ENCODE measurements at regions not wholly inside any gene's neighbourhood (a gene's known extent, or its start where the extent isn't known, plus 50 kb on each side); places are given as distances from the start of the nearest gene placed in this dataset.

DNA sequence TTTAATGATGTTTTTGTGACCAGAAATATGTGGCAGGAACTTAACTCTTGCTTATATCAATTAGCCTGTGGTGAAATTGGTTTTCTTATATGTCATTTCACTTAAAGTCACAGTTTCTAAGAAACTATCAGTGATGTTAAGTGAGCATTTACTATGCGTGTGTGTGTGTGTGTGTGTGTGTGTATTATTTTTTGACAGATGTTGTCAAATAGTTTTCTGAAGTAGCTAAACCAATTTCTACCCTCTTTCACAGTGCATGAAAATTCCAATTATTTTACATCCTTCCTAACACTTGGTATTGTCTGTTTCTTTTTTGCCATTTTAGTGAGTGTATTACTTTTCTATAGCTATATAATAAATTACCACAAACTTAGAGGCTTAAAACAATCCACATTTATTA lies 122.1 kb upstream of the CAND1 start:
- DNase-seq (ENCODE audit: low read depth): no peak

DNA sequence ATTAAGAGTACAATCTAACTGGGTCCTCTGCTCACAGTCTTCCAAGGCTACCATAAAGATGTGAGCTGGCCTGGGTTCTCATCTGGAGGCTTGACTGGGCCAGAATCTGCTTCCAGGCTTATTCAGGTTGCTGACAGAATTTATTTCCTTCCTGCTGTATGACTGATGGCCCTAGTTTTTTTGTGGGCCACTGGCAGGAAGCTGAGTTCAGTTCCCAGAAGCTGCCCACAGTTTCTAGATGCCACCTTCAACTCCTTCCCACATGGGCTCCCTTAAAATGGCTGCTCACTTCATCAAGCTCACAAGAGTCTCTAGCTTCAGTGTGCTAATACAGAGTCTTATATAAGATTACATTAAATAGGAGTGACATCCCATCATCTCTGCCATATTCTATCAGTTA lies 121.7 kb upstream of the CAND1 start:
- DNase-seq (ENCODE audit: low read depth): no peak

DNA sequence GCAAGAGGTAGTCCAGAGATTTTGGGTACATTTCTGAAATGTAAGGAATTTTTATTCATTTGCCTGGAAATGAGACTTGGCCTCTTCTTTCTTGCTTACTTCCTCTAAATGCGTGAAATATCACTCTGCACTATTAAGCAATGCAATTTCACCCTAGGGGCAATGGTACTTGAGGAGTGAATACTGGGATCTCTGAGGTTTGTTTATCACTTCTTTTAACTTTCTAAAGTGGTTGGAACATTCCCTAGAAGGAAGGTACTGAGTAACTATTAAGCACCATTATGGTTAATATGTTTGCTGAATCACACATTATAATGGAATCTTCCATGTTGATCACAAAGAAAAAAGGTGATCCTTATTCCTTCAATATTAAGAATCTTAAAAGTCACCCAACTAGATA lies 120.9 kb upstream of the CAND1 start:
- DNase-seq (ENCODE audit: low read depth): no peak

DNA sequence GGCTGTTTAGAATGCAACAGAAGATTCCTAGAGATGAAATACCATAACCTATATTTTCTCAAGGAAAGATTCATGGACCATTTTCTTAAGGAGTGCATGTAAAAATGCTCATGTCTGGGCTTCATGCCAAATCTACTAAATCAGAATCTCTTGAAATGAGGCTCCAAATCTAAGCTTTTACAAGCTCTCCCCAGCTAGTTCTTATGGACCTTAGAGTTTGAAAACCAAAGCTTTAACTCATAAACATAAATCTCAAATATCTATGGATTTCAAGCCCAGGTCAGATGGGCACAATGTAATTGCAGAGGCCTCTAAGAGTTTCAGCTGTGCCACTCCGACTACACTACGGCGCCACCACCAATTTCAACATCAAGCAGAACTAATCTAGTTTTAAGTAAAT lies 117.3 kb upstream of the CAND1 start:
- no peak for DNase-seq (ENCODE audit: low read depth)

DNA sequence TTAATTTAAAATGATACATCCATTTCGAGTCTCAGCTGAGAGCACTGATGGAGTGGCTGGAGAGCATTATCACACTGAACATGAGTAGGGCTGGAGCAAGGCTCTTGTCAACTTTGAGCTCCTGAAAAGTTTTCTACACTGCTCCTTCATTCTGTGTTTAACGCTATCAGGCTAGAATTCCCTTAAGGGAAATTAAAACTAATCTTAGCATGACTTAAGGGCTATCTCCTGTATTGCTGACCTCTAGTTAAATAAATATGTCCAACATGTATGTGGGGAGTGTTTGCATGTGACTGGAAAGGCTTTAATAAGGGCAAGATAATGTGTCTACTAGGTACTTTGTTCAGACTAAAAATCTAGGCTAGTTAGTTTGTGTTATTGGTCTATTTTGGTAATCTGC lies 116.7 kb upstream of the CAND1 start:
- no peak for DNase-seq (ENCODE audit: low read depth)

DNA sequence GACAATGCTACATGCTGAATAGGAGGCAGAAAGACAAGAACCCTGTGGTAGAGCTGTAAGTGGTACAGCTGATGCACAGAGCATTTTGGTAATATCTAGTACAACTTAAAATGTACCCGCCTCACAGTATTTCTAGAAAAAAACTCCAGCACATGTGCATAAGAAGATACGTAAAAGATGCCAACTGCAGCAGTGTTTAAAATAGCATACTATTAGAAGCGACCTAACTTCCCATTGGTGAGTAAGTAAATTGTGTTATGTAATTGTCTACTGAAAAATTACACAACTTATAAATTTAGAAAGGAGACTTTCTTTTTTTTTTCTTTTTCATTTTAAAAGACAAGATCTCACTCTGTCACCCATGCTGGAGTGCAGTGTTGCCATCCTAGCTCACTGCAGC lies 114.3 kb upstream of the CAND1 start:
- DNase-seq (ENCODE audit: low read depth): no peak

DNA sequence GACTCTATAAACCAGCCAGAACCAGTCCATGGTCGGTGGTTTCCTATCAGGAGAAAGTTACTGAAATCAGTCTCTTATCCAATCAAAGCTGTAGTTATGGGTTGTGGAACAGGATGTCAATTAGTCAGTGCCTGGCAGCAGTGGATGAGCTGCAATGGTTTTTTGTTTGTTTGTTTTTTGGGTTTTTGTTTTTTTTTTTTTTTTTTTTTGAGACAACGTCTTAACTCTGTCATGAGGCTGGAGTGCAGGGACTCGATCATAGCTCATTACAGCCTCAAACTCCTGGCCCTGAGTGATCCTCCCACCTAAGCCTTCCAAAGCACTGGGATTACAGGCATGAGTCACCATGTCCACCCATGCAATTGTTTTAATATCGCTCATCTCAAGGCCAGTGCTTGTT lies 113.3 kb upstream of the CAND1 start:
- DNase-seq (ENCODE audit: low read depth): no peak

DNA sequence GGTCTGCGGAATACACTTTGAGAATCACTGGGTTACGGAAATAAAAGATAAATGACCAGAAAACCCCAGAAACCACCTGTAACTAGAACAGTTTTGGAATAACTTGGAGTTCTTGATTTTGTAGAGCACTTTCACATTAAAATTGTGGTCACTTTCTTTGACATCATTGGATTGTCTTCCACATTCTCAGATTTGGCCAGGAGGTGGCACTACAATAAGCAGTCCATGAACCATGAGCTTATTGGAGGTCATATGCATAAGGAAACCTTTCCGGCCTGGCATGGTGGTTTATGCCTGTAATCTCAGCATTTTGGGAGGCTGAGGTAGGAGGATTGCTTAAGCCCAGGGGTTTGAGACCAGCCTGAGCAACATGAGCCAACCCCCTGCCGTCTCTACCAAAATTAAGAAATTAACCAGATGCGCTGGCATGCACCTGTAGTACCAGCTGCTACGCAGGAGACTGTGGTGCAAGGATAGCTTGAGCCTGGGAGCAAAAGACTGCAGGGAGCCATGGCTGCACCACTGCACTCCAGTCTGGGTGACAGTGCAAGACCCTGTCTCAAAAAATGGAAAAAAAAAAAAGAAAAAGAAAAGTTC lies 107.7 kb upstream of the CAND1 start:
- no peak for DNase-seq (ENCODE audit: low read depth)

DNA sequence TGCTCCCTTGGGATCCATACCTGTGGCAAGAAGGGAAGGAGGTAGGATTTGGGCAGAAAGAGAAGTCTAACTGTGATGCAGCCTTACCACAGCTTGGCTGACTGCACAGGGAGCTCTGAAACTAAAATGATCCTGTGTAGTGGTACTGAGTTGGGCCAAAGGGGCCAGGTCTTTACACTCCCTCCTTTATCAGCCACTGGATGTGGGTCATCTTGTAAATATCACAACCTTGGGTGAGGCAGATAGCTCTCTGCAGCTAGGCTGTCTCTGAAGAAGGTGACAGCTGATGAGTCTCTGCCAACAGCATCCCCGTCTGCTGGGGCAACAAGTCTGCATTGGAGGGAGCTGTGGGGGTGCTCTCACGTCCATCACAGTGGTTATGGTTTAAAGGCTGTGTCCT lies 95.9 kb upstream of the CAND1 start:
- no peak for DNase-seq (ENCODE audit: low read depth)

DNA sequence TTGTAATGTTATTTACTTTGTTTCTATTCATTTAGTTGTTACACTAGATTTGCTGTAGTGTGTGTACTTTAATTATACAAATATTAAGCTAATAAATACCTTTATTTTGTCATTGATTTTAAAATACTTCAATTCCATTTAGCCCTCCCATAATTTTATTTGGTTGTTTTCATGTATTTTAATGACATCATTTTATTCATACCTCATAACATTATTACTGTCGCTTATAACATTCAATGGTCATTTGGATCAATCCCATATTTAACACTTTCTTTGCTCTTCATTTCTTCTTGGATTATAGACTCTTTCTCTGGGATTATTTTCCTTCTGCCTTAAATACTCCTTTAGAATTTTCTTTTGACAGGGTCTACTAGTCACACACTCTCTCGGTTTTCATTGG lies 86.6 kb upstream of the CAND1 start:
- DNase-seq (ENCODE audit: low read depth): no peak

DNA sequence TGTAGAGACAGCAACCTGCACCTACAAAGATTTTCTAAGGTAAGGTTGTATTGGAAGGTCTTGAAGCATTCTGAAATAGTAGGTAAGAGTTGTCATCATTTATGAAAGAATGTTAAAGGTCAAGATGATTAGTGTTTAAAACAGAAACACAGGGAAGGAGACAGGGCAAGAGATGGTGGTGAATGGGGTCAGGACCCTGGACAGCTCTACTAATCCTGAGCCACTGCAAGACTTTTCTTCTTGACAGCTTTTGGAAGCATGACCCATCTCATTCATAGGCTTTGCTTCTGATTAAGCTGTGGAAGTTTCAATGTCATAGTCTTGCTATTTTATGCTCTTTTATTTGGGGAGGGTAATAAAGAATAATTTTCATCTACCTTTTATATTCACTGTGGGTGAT lies 75.5 kb upstream of the CAND1 start:
- no peak for DNase-seq (ENCODE audit: low read depth)

DNA sequence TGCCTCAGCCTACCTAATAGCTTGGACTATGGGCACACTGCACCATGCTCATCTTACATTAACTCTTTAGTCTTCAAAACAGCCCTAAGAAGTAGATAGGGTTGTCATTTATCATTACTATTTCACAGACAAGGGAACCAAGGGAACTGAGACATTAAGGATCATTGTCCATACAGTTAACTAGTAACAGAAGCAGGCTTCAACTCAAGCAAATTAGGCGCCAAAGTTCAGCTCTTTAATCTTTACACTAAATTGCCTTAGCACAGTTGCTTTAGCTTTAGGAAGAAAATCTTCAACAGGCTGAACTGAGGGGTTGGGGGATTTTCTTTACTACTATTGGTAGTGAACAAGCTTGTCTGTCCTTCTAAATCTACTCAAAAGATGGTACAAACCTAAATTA lies 68.8 kb upstream of the CAND1 start:
- DNase-seq (ENCODE audit: low read depth): no peak

DNA sequence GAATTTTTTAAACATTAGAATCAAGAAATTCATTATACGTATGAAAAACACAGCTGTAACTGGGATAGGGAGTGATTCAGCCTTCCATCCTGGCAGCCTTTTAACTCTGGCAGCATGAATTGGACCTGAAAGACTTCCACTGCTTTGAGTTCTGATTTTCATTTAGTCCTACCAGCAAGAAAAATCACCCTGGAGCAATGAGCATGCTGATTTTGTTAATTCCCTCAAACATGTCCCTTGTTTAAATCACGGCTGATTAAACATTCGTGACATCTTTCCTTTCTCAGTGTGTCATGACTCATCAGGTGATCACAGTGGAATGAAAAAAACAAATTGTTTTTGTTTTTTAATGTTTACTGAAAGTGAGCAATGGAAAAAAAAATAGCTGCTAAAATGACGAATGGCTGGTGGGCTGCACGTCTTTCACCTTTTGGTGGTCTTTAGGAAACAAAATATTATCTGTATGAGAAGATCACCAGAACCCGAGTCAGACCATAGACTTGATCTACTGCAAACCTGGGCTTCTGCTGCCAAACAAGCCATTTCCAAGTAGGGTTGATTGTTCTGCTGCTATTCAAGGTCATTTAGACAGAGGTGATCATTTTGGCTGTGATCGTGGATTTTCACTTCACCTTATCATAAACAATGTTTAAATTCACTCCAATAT lies 67.0 kb upstream of the CAND1 start:
- no peak for DNase-seq (ENCODE audit: low read depth)

DNA sequence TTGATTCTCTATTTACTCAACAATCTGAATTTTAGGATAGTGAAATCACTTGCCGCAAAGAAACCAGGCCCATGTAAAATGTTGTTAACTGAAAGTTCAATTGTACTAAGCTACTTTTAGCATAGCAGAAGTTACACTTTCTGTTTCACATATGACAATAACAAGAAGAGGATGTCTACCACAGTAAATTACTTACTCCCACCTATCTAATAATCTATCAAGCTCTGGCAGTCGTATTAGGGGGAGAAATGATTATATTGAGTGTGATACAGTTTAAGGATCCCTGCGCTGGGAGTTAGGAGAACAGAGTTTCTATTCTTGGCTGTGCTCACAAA lies 66.5 kb upstream of the CAND1 start:
- no peak for DNase-seq (ENCODE audit: low read depth)

DNA sequence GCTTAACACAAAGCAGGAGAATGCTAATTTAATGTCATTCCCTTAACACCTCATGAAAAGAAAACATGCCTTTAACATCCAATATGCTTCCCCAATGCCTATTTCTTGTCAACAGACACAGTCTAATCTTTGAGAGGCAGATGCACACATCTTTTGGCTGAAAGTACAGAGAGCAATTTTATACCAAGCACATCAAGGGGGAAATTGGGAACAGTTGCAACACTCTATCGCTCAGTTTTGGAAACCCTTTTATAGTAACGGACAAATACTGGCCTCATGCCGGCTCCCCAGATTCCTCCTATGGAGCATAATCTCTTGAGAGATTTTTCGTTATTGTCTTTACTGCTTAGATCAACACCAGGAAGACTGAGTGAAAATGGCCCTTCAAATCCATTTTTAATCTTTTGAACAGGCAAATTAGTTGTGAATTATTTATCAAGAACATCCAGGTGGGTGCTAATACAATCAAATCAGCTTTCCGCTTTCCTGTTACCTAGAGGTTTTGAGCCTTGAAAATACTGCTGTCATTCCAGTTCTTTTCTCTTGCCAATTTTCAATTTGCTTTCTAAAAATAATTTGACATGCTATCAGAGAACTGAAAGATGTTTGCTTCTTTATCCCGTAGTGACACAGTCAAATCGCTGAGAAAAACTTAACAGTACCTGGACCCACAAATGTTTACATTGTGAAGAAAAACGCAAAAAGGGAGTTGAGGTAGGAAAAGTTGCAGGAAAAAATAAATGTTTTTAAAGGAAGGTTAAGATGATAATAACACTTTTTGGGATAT lies 60.7 kb upstream of the CAND1 start:
- DNase-seq (ENCODE audit: low read depth): no peak

DNA sequence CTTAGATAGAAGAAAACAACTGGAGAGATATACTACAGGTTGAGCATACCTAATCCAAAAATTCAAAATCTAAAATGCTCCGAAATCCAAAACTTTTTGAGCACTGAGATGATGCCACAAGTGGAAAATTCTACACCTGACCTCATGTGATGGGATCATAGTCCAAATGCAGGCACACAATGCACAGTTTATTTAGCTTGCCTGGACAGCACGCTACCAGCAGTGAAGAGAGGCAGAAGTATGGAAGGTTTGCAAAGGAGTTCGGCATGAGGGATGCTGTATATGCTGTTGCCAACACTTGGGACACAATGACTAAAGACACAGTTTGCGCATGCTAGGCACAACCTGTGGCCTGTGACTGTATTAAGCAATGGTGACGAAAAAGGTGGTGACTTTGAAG lies 58.1 kb upstream of the CAND1 start:
- no peak for DNase-seq (ENCODE audit: low read depth)

DNA sequence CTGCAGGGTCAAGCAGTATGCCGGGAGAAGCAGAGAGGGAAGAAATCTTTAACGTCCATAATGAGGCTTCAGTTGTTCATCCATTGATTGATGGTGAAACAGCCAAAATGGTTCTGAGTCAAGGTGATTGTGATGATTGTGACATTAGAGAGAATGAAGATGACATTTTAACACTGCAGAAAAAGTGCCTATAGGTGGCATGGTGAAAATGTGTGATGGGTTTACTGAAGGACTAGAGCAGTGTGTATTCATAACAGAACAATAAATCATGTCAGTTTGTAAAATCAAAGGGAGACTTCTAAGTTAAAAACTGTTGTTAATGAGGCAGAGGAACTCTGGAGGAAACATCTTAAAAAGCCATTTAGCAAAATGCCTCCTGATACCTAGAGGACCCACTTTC lies 57.7 kb upstream of the CAND1 start:
- no peak for DNase-seq (ENCODE audit: low read depth)

DNA sequence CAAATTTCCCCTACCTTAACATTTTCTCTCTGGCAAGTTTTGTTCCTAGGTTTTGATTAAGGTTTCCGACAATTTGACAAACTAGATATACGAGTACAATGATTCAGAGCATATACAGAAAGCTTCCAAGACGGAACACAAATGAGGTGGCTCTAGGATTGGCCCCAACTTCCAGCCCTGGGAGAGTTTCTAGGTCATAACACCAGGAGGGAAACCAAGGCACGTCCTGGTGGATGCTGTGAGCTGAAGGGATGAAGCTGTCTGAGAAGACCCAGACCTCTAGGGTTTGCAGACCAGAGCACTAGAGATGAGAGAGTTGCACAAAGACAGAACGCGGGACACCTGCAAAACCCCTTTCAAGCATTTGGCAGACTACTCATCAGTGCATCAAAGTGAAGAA lies 51.5 kb upstream of the CAND1 start:
- no peak for DNase-seq (ENCODE audit: low read depth)
